HFF-Myc (cell line): ENCODE measurements at regions not wholly inside any gene's neighbourhood (a gene's known extent, or its start where the extent isn't known, plus 50 kb on each side); places are given as distances from the start of the nearest gene placed in this dataset.

Experiments used
- DNase-seq: peaks from one replicate; pipeline ENCODE4 v3.0.0-alpha.2; 2011; ENCODE audit warnings: low read depth; ENCODE audit errors: extremely low read depth
- H3K4me3 ChIP-seq: replicated peaks from 2 replicates; pipeline ENCODE4 v1.5.1; 2011; ENCODE audit warnings: low read depth, mild to moderate bottlenecking, control low read depth, low read length
- CTCF ChIP-seq: IDR thresholded peaks from 2 replicates; pipeline ENCODE4 v1.5.1; 2012; ENCODE audit warnings: mild to moderate bottlenecking, low read depth, low read length, control low read depth; ENCODE audit errors: missing control alignments

DNA sequence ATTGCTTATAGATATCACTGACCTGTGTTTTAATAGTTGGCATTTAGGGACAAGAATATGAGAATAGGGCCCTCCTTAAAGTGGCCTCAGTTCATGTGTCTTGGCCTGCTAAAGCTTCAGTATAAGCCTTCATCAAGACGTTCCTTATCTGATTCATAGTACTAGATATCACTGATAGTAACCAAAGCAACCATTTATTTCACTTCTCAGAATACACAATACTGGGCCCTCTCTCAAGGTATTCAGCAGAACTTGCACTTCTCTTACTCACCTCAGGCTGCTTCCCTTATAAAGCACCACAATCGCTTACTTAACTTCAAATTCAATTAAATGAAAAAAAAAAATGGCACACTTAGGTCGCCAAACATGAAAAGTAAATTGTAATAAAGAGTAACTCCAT is 259.4 kb upstream of the PCDH7 start:
- H3K4me3 ChIP-seq, result no peak overlapping the region
- TF ChIP-seq CTCF, result no peak
- no peak for DNase-seq

- no peak overlapping the region for H3K4me3 ChIP-seq
- no peak for TF ChIP-seq CTCF
- DNase-seq, result no peak
These were observed 259.0 kb upstream of the PCDH7 start for GRCh38 chr4:30461218-30461617.

GRCh38 chr4:30462445-30463090 is 257.6 kb upstream of the PCDH7 start:
- DNase-seq, result no peak
- H3K4me3 ChIP-seq, result no peak overlapping the region
- TF ChIP-seq CTCF, result no peak

- no peak for TF ChIP-seq CTCF
- no peak for DNase-seq
- no peak overlapping the region for H3K4me3 ChIP-seq
These were observed 248.3 kb upstream of the PCDH7 start for GRCh38 chr4:30471861-30472260.

DNA sequence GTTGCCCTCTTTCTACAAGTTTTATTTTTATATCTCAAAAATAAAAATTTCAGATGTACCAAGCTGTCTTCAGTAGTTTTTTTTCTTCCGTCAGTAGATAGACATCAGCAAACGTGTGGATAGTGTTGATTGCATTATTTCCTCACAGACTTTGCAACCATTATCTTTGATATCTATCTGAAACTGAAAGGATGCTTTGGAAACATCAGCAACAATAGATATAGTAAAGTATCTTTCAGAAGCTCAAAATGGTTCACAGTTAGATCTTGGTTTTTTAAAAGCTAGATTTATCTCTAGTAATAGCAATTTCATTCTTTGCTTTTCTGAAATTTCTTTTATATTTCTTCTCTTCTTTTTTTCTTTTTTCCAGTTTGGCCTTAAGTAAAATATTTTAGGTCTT is 246.9 kb upstream of the PCDH7 start:
- TF ChIP-seq CTCF, result no peak
- DNase-seq, result no peak
- H3K4me3 ChIP-seq, result no peak overlapping the region

DNA sequence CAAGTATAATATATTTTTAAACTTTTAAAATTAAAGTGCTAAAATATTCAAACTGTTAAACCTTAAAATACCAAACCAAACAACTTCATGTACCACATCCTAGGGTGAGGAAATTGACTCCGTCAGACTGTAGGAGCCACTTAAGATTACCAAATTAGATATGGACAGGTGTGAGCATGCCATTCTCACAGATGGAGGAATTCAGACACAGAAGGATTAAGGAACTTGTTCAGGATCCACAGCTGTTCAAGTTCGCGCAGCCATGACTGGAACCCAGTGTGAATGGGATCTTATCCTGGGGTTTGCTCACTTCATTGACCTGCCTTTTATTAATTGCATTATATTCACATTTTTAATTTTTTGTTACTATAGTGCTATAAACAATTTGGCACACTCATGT is 224.9 kb upstream of the PCDH7 start:
- TF ChIP-seq CTCF, result no peak

More for the DNA sequence above, 224.9 kb upstream of the PCDH7 start:
- no peak overlapping the region for H3K4me3 ChIP-seq
- DNase-seq, result no peak
